ENCODE measurements at regions not wholly inside any gene's neighbourhood (a gene's known extent, or its start where the extent isn't known, plus 50 kb on each side); places are given as distances from the start of the nearest gene placed in this dataset.

GRCh38 chr12:19804737-19805136, 365.4 kb downstream of the AEBP2 start:
- BruUV-seq (replicated peaks): no TSS peak
- Histone ChIP-seq H3K4me1 (ENCODE audit: control insufficient read depth in 1 of 2, insufficient read depth in 2 of 2, low read length in 2 of 2) (no peaks in the 10 kb centered on the region), H3K9ac (ENCODE audit: low read length) (no peak overlapping the region), H3K9me3 (ENCODE audit: control insufficient read depth in 1 of 2, insufficient read depth in 1 of 2, low read depth in 1 of 2, low read length in 2 of 2) (no peaks in the 10 kb centered on the region), H4K20me1 (ENCODE audit: insufficient read depth) (no peaks in the 10 kb centered on the region), H2AFZ (ENCODE audit: low read depth, low read length, poor library complexity, severe bottlenecking) (no peak overlapping the region), H3K4me2 (ENCODE audit: low read length) (no peak overlapping the region), H3K4me3 (replicated peaks in 1 of 2; ENCODE audit: low read depth in 1 of 2, low read length in 2 of 2) (no peak overlapping the region), H3K9me2 (ENCODE audit: insufficient read depth) (no peaks in the 10 kb centered on the region), H3K79me2 (ENCODE audit: insufficient read depth, low read length) (no peaks in the 10 kb centered on the region), H3K27ac (ENCODE audit: low read depth, low read length) (no peak overlapping the region), H3K36me3 (ENCODE audit: control insufficient read depth in 1 of 2, insufficient read depth in 2 of 2, low read length in 2 of 2) (no peaks in the 10 kb centered on the region), H3K27me3 (ENCODE audit: insufficient read depth, low read length) (0 out of 2 replicates have a peak, but pooled peaks cover 4% of the 10 kb centered on the region)
- DNase-seq (ENCODE audit: low read depth, low spot score): no peak
- ChIA-PET RAD21 (ENCODE audit: low non-redundant PET in 1 of 2, low total read pairs in 2 of 2, uncharacterized antibody in 2 of 2, unreplicated experiment in 2 of 2) (no interaction called here), CTCF (no interaction called here), POLR2A (no interaction called here)
- ATAC-seq: no peak
- intact Hi-C loops (cut with micrococcal nuclease): no loop called here
- TF ChIP-seq EGR1 (IDR thresholded peaks at IDR 0.05; ENCODE audit: low read depth) (no peak), MAX (IDR thresholded peaks at IDR 0.05) (no peak), CEBPB (IDR thresholded peaks at IDR 0.05; ENCODE audit: low read depth) (no peak), POLR2A (IDR thresholded peaks at IDR 0.05; ENCODE audit: borderline replicate concordance, extremely low read depth, insufficient read depth, insufficient read length) (no peak), JUND (IDR thresholded peaks at IDR 0.05) (no peak), EZH2phosphoT487 (IDR thresholded peaks at IDR 0.05; ENCODE audit: borderline replicate concordance) (no peak), SIN3A (IDR thresholded peaks at IDR 0.05; ENCODE audit: low read depth) (no peak), EZH2 (IDR thresholded peaks at IDR 0.05) (no peak), SRF (IDR thresholded peaks at IDR 0.05; ENCODE audit: low read depth) (no peak), ZFX (IDR thresholded peaks at IDR 0.05) (no peak), FOSL1 (IDR thresholded peaks at IDR 0.05; ENCODE audit: low read depth) (no peak), POLR2AphosphoS5 (IDR thresholded peaks at IDR 0.05; ENCODE audit: low read depth, low read length) (no peak), CTCF (IDR thresholded peaks at IDR 0.05 in 2 of 3, conservative IDR thresholded peaks at IDR 0.05 in 1 of 3; ENCODE audit: borderline replicate concordance in 1 of 3, insufficient read depth in 1 of 3, low read depth in 2 of 3, low read length in 2 of 3) (no peak)
